ENCODE measurements at regions not wholly inside any gene's neighbourhood (a gene's known extent, or its start where the extent isn't known, plus 50 kb on each side); places are given as distances from the start of the nearest gene placed in this dataset.

GRCh38 chr11:81165164-81165563, 1568.5 kb downstream of the FAM181B start:
- ATAC-seq (no peak), DNase-seq (peak; percentile 4)
- Histone ChIP-seq H3K4me1 (ENCODE audit: insufficient read depth, low read length) (no peaks in the 10 kb centered on the region), H3F3A (ENCODE audit: low read length, unreplicated experiment) (no peaks in the 10 kb centered on the region), H3K4me3 (ENCODE audit: low read length) (no peak overlapping the region), H4K20me1 (ENCODE audit: low read length) (no peaks in the 10 kb centered on the region), H3K36me3 (ENCODE audit: low read depth, low read length) (no peaks in the 10 kb centered on the region), H3K9me3 (ENCODE audit: low read length) (peaks cover 14% of the 10 kb centered on the region), H3K9ac (ENCODE audit: low read length) (no peak overlapping the region), H3K27ac (ENCODE audit: low read length) (no peak overlapping the region), H3K79me2 (ENCODE audit: low read length) (no peaks in the 10 kb centered on the region), H2AFZ (ENCODE audit: low read length) (no peak overlapping the region), H3K27me3 (ENCODE audit: low read length) (no peaks in the 10 kb centered on the region), H3K9me2 (replicated peaks; ENCODE audit: low read length) (no peaks in the 10 kb centered on the region), H3K4me2 (ENCODE audit: low read length) (no peak overlapping the region)
- POLR2A ChIA-PET (ENCODE audit: unreplicated experiment), result no interaction called here
- BruUV-seq (replicated peaks), result no TSS peak
- TF ChIP-seq EZH2phosphoT487 (IDR thresholded peaks at IDR 0.05; ENCODE audit: borderline replicate concordance, low read length) (no peak), CTCF (conservative IDR thresholded peaks at IDR 0.05; ENCODE audit: low read depth, low read length) (no peak; the same call in 1 of the 2 replicates), EZH2 (IDR thresholded peaks at IDR 0.05; ENCODE audit: low read length, unreplicated experiment) (no peak)
- intact Hi-C loops (cut with micrococcal nuclease), result no loop called here
- CTCF ChIA-PET, result no interaction called here

GRCh38 chr11:81159900-81160299, 1573.8 kb downstream of the FAM181B start:
- no TSS peak for BruUV-seq (replicated peaks)
- TF ChIP-seq EZH2 (IDR thresholded peaks at IDR 0.05; ENCODE audit: low read length, unreplicated experiment) (no peak), EZH2phosphoT487 (IDR thresholded peaks at IDR 0.05; ENCODE audit: borderline replicate concordance, low read length) (no peak), CTCF (conservative IDR thresholded peaks at IDR 0.05; ENCODE audit: low read depth, low read length) (no peak)
- H3K79me2 ChIP-seq (ENCODE audit: low read length), result no peaks in the 10 kb centered on the region
- peaks cover 4% of the 10 kb centered on the region; the same call in 1 of the 2 replicates for H3K9me3 ChIP-seq (ENCODE audit: low read length)
- H3K9ac ChIP-seq (ENCODE audit: low read length), result no peak overlapping the region
- H3K27ac ChIP-seq (ENCODE audit: low read length), result no peak overlapping the region
- no peak overlapping the region for H3K4me2 ChIP-seq (ENCODE audit: low read length)
- no peak overlapping the region for H2AFZ ChIP-seq (ENCODE audit: low read length)
- ATAC-seq (no peak), DNase-seq (no peak)
- intact Hi-C loops (cut with micrococcal nuclease), result no loop called here
- no peaks in the 10 kb centered on the region for H3K27me3 ChIP-seq (ENCODE audit: low read length)
- CTCF ChIA-PET, result no interaction called here
- H3K4me3 ChIP-seq (ENCODE audit: low read length), result no peak overlapping the region
- no peaks in the 10 kb centered on the region for H4K20me1 ChIP-seq (ENCODE audit: low read length)
- H3K4me1 ChIP-seq (ENCODE audit: insufficient read depth, low read length), result no peaks in the 10 kb centered on the region
- no peaks in the 10 kb centered on the region for H3K9me2 ChIP-seq (replicated peaks; ENCODE audit: low read length)
- POLR2A ChIA-PET (ENCODE audit: unreplicated experiment), result no interaction called here
- no peaks in the 10 kb centered on the region for H3F3A ChIP-seq (ENCODE audit: low read length, unreplicated experiment)
- no peaks in the 10 kb centered on the region for H3K36me3 ChIP-seq (ENCODE audit: low read depth, low read length)

GRCh38 chr11:81135570-81135969, 1598.1 kb downstream of the FAM181B start:
- Histone ChIP-seq H3K4me2 (ENCODE audit: low read length) (no peak overlapping the region), H2AFZ (ENCODE audit: low read length) (no peak overlapping the region), H3K36me3 (ENCODE audit: low read depth, low read length) (no peaks in the 10 kb centered on the region), H3K27ac (ENCODE audit: low read length) (no peak overlapping the region), H3K9ac (ENCODE audit: low read length) (no peak overlapping the region), H3K4me3 (ENCODE audit: low read length) (no peak overlapping the region), H3K9me3 (ENCODE audit: low read length) (0 out of 2 replicates have a peak, but pooled peaks cover 9% of the 10 kb centered on the region), H4K20me1 (ENCODE audit: low read length) (no peaks in the 10 kb centered on the region), H3K9me2 (replicated peaks; ENCODE audit: low read length) (no peaks in the 10 kb centered on the region), H3F3A (ENCODE audit: low read length, unreplicated experiment) (no peaks in the 10 kb centered on the region), H3K4me1 (ENCODE audit: insufficient read depth, low read length) (no peaks in the 10 kb centered on the region), H3K27me3 (ENCODE audit: low read length) (no peaks in the 10 kb centered on the region), H3K79me2 (ENCODE audit: low read length) (no peaks in the 10 kb centered on the region)
- no peak for DNase-seq
- TF ChIP-seq EZH2 (IDR thresholded peaks at IDR 0.05; ENCODE audit: low read length, unreplicated experiment) (no peak), EZH2phosphoT487 (IDR thresholded peaks at IDR 0.05; ENCODE audit: borderline replicate concordance, low read length) (no peak), CTCF (conservative IDR thresholded peaks at IDR 0.05; ENCODE audit: low read depth, low read length) (no peak)
- intact Hi-C loops (cut with micrococcal nuclease), result no loop called here
- BruUV-seq (replicated peaks), result no TSS peak
- ChIA-PET CTCF (no interaction called here), POLR2A (ENCODE audit: unreplicated experiment) (no interaction called here)
- ATAC-seq, result no peak

Measured in PC-3 (cell line).